ENCODE measurements at regions not wholly inside any gene's neighbourhood (a gene's known extent, or its start where the extent isn't known, plus 50 kb on each side); places are given as distances from the start of the nearest gene placed in this dataset.

GRCh38 chrX:39682778-39683177, 415.0 kb downstream of the BCOR start:
- H3K4me3 ChIP-seq (ENCODE audit: low read depth, low read length): no peak overlapping the region
- DNase-seq (ENCODE audit: low read depth): no peak
- TF ChIP-seq CTCF (conservative IDR thresholded peaks at IDR 0.05; ENCODE audit: low read depth, low read length): no peak

GRCh38 chrX:39688219-39688575, 409.6 kb downstream of the BCOR start:
- no peak overlapping the region for H3K4me3 ChIP-seq (ENCODE audit: low read depth, low read length)
- no peak for TF ChIP-seq CTCF (conservative IDR thresholded peaks at IDR 0.05; ENCODE audit: low read depth, low read length)
- no peak for DNase-seq (ENCODE audit: low read depth)

- TF ChIP-seq CTCF (conservative IDR thresholded peaks at IDR 0.05; ENCODE audit: low read depth, low read length): no peak
- peak overlapping the region; percentile 36 for H3K4me3 ChIP-seq (ENCODE audit: low read depth, low read length)
- DNase-seq (ENCODE audit: low read depth): no peak
Measured at GRCh38 chrX:39688576-39689375, 409.0 kb downstream of the BCOR start.

GRCh38 chrX:39689376-39690104, 408.2 kb downstream of the BCOR start:
- no peak for DNase-seq (ENCODE audit: low read depth)
- TF ChIP-seq CTCF (conservative IDR thresholded peaks at IDR 0.05; ENCODE audit: low read depth, low read length): no peak
- peak overlapping the region; percentile 36 for H3K4me3 ChIP-seq (ENCODE audit: low read depth, low read length)

GRCh38 chrX:39690541-39691415, 407.0 kb downstream of the BCOR start:
- no peak for TF ChIP-seq CTCF (conservative IDR thresholded peaks at IDR 0.05; ENCODE audit: low read depth, low read length)
- no peak for DNase-seq (ENCODE audit: low read depth)
- H3K4me3 ChIP-seq (ENCODE audit: low read depth, low read length): no peak overlapping the region

GRCh38 chrX:39691724-39692123, 406.0 kb downstream of the BCOR start:
- H3K4me3 ChIP-seq (ENCODE audit: low read depth, low read length): no peak overlapping the region
- no peak for DNase-seq (ENCODE audit: low read depth)
- no peak for TF ChIP-seq CTCF (conservative IDR thresholded peaks at IDR 0.05; ENCODE audit: low read depth, low read length)

All from choroid plexus epithelial cell (primary cell).